ENCODE measurements at regions not wholly inside any gene's neighbourhood (a gene's known extent, or its start where the extent isn't known, plus 50 kb on each side); places are given as distances from the start of the nearest gene placed in this dataset.
A peak's percentile ranks its signal among the peaks of the same experiment; 100 is the strongest.

DNA sequence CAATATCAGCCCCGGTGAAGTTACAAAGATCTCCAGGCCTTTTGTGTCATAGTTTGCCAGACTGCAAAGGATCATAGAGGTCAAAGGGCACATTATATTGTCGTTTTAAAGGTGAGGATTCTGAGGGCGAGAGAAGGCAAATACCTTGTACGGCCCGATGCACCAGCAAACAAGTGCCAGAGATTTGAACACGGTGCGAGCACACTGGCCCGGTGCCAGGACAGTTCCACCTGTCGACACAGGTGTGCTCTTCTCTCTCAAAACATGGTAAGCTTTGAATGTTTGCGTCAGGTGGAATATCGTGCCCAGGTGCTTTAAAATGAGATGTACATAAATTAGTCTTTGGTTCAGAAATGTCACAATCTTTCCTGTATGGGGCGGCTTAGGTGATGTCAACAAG is 776.1 kb upstream of the ID2 start:
- Histone ChIP-seq H2AFZ (ENCODE audit: low read length) (no peak overlapping the region), H3K4me1 (ENCODE audit: control insufficient read depth in 2 of 2, insufficient read depth in 1 of 2, low read depth in 1 of 2, low read length in 2 of 2) (peaks cover 0 to 2% of the 10 kb centered on the region in 2 donors), H3K23ac (ENCODE audit: low read depth, low read length, poor library complexity) (no peak overlapping the region), H3K9me3 (replicated peaks in 1 of 2; ENCODE audit: control insufficient read depth in 2 of 2, insufficient read depth in 1 of 2, low read depth in 1 of 2, low read length in 2 of 2) (no peaks in the 10 kb centered on the region), H2AK5ac (ENCODE audit: low read depth, low read length) (no peak overlapping the region), H3K36me3 (replicated peaks in 1 of 2; ENCODE audit: control insufficient read depth in 2 of 2, insufficient read depth in 2 of 2, low read length in 2 of 2) (no peaks in the 10 kb centered on the region), H3K4me2 (ENCODE audit: insufficient read depth, low read length, poor library complexity, severe bottlenecking) (no peak overlapping the region), H2BK5ac (ENCODE audit: low read length) (no peak overlapping the region), H3K9ac (ENCODE audit: low read depth, low read length, poor library complexity) (no peak overlapping the region), H3K27me3 (ENCODE audit: control insufficient read depth in 3 of 3, insufficient read depth in 3 of 3, low read depth in 1 of 3, low read length in 3 of 3) (no peaks in the 10 kb centered on the region), H3K4me3 (ENCODE audit: low read length in 2 of 2) (no peak overlapping the region), H3K79me1 (ENCODE audit: low read depth, low read length) (no peaks in the 10 kb centered on the region), H2BK12ac (ENCODE audit: low read length) (no peak overlapping the region), H3K14ac (ENCODE audit: low read length) (no peak overlapping the region), H3K18ac (ENCODE audit: low read length) (no peak overlapping the region), H3K27ac (replicated peaks; ENCODE audit: low read length) (no peak overlapping the region), H2BK15ac (ENCODE audit: low read length) (no peak overlapping the region), H4K91ac (ENCODE audit: low read depth, low read length, poor library complexity) (no peak overlapping the region), H2BK120ac (ENCODE audit: low read depth, low read length) (no peak overlapping the region), H4K8ac (ENCODE audit: low read depth, low read length) (no peak overlapping the region), H3K4ac (ENCODE audit: low read length) (no peak overlapping the region)
- WGBS, 2 donors (ENCODE audit: extremely low coverage in 2 of 2, insufficient read length in 2 of 2, insufficient replicate concordance in 1 of 2) = no CpG with 5 or more reads among the region's 12 CpGs
- DNase-seq (ENCODE audit: low spot score) = no peak

- no peak overlapping the region for H2BK120ac ChIP-seq (ENCODE audit: low read depth, low read length)
- H3K23ac ChIP-seq (ENCODE audit: low read depth, low read length, poor library complexity) = no peak overlapping the region
- no CpG with 5 or more reads among the region's 6 CpGs for WGBS, 2 donors (ENCODE audit: extremely low coverage in 2 of 2, insufficient read length in 2 of 2, insufficient replicate concordance in 1 of 2)
Observed at GRCh38 chr2:7906431-7906830, 775.4 kb upstream of the ID2 start.

GRCh38 chr2:7907041-7907440 is 774.8 kb upstream of the ID2 start:
- Histone ChIP-seq H3K36me3 (replicated peaks in 1 of 2; ENCODE audit: control insufficient read depth in 2 of 2, insufficient read depth in 2 of 2, low read length in 2 of 2) (no peaks in the 10 kb centered on the region), H2BK12ac (ENCODE audit: low read length) (peak overlapping the region; percentile 35), H3K4me3 (ENCODE audit: low read length in 2 of 2) (no peak overlapping the region), H4K8ac (ENCODE audit: low read depth, low read length) (no peak overlapping the region), H3K14ac (ENCODE audit: low read length) (no peak overlapping the region), H2BK5ac (ENCODE audit: low read length) (no peak overlapping the region), H3K23ac (ENCODE audit: low read depth, low read length, poor library complexity) (peak overlapping the region; percentile 14), H3K4ac (ENCODE audit: low read length) (no peak overlapping the region), H3K4me1 (ENCODE audit: control insufficient read depth in 2 of 2, insufficient read depth in 1 of 2, low read depth in 1 of 2, low read length in 2 of 2) (peaks cover 0 to 2% of the 10 kb centered on the region in 2 donors), H3K27ac (replicated peaks; ENCODE audit: low read length) (no peak overlapping the region), H2AK5ac (ENCODE audit: low read depth, low read length) (peak overlapping the region; percentile 6), H3K9me3 (replicated peaks in 1 of 2; ENCODE audit: control insufficient read depth in 2 of 2, insufficient read depth in 1 of 2, low read depth in 1 of 2, low read length in 2 of 2) (no peaks in the 10 kb centered on the region), H3K4me2 (ENCODE audit: insufficient read depth, low read length, poor library complexity, severe bottlenecking) (no peak overlapping the region), H3K9ac (ENCODE audit: low read depth, low read length, poor library complexity) (no peak overlapping the region), H4K91ac (ENCODE audit: low read depth, low read length, poor library complexity) (peak overlapping the region; percentile 13), H2BK15ac (ENCODE audit: low read length) (peak overlapping the region; percentile 56), H2AFZ (ENCODE audit: low read length) (no peak overlapping the region), H3K18ac (ENCODE audit: low read length) (peak overlapping the region; percentile 88), H2BK120ac (ENCODE audit: low read depth, low read length) (no peak overlapping the region), H3K79me1 (ENCODE audit: low read depth, low read length) (no peaks in the 10 kb centered on the region), H3K27me3 (ENCODE audit: control insufficient read depth in 3 of 3, insufficient read depth in 3 of 3, low read depth in 1 of 3, low read length in 3 of 3) (no peaks in the 10 kb centered on the region)
- WGBS, 2 donors (ENCODE audit: extremely low coverage in 2 of 2, insufficient read length in 2 of 2, insufficient replicate concordance in 1 of 2) = no CpG with 5 or more reads among the region's 11 CpGs
- no peak for DNase-seq (ENCODE audit: low spot score)

More at GRCh38 chr2:7906431-7906830, 775.4 kb upstream of the ID2 start:
- no peak for DNase-seq (ENCODE audit: low spot score)
- Histone ChIP-seq H3K9ac (ENCODE audit: low read depth, low read length, poor library complexity) (no peak overlapping the region), H3K14ac (ENCODE audit: low read length) (no peak overlapping the region), H4K91ac (ENCODE audit: low read depth, low read length, poor library complexity) (no peak overlapping the region), H3K4me1 (ENCODE audit: control insufficient read depth in 2 of 2, insufficient read depth in 1 of 2, low read depth in 1 of 2, low read length in 2 of 2) (peaks cover 0 to 2% of the 10 kb centered on the region in 2 donors), H2BK15ac (ENCODE audit: low read length) (no peak overlapping the region), H2BK12ac (ENCODE audit: low read length) (no peak overlapping the region), H3K79me1 (ENCODE audit: low read depth, low read length) (no peaks in the 10 kb centered on the region), H3K4me2 (ENCODE audit: insufficient read depth, low read length, poor library complexity, severe bottlenecking) (no peak overlapping the region), H2AK5ac (ENCODE audit: low read depth, low read length) (no peak overlapping the region), H2AFZ (ENCODE audit: low read length) (no peak overlapping the region), H2BK5ac (ENCODE audit: low read length) (no peak overlapping the region), H3K18ac (ENCODE audit: low read length) (no peak overlapping the region), H3K27me3 (ENCODE audit: control insufficient read depth in 3 of 3, insufficient read depth in 3 of 3, low read depth in 1 of 3, low read length in 3 of 3) (no peaks in the 10 kb centered on the region), H4K8ac (ENCODE audit: low read depth, low read length) (no peak overlapping the region), H3K4ac (ENCODE audit: low read length) (no peak overlapping the region), H3K4me3 (ENCODE audit: low read length in 2 of 2) (no peak overlapping the region), H3K36me3 (replicated peaks in 1 of 2; ENCODE audit: control insufficient read depth in 2 of 2, insufficient read depth in 2 of 2, low read length in 2 of 2) (no peaks in the 10 kb centered on the region), H3K27ac (replicated peaks; ENCODE audit: low read length) (no peak overlapping the region), H3K9me3 (replicated peaks in 1 of 2; ENCODE audit: control insufficient read depth in 2 of 2, insufficient read depth in 1 of 2, low read depth in 1 of 2, low read length in 2 of 2) (no peaks in the 10 kb centered on the region)

- H4K8ac ChIP-seq (ENCODE audit: low read depth, low read length) = no peak overlapping the region
- H2BK12ac ChIP-seq (ENCODE audit: low read length) = no peak overlapping the region
- no peak overlapping the region for H3K14ac ChIP-seq (ENCODE audit: low read length)
- no peak overlapping the region for H2AK5ac ChIP-seq (ENCODE audit: low read depth, low read length)
- no peak overlapping the region for H3K27ac ChIP-seq (replicated peaks; ENCODE audit: low read length)
- no peak overlapping the region for H2BK120ac ChIP-seq (ENCODE audit: low read depth, low read length)
- no CpG with 5 or more reads among the region's 3 CpGs for WGBS, 2 donors (ENCODE audit: extremely low coverage in 2 of 2, insufficient read length in 2 of 2, insufficient replicate concordance in 1 of 2)
- no peak overlapping the region for H2BK15ac ChIP-seq (ENCODE audit: low read length)
- no peak for DNase-seq (ENCODE audit: low spot score)
- H3K4ac ChIP-seq (ENCODE audit: low read length) = no peak overlapping the region
- no peaks in the 10 kb centered on the region for H3K79me1 ChIP-seq (ENCODE audit: low read depth, low read length)
- H3K4me3 ChIP-seq (ENCODE audit: low read length in 2 of 2) = no peak overlapping the region
- no peak overlapping the region for H2AFZ ChIP-seq (ENCODE audit: low read length)
- no peak overlapping the region for H3K4me2 ChIP-seq (ENCODE audit: insufficient read depth, low read length, poor library complexity, severe bottlenecking)
- no peak overlapping the region for H4K91ac ChIP-seq (ENCODE audit: low read depth, low read length, poor library complexity)
- no peak overlapping the region for H3K23ac ChIP-seq (ENCODE audit: low read depth, low read length, poor library complexity)
- peaks cover 0 to 2% of the 10 kb centered on the region in 2 donors for H3K4me1 ChIP-seq (ENCODE audit: control insufficient read depth in 2 of 2, insufficient read depth in 1 of 2, low read depth in 1 of 2, low read length in 2 of 2)
- H3K18ac ChIP-seq (ENCODE audit: low read length) = no peak overlapping the region
- H2BK5ac ChIP-seq (ENCODE audit: low read length) = no peak overlapping the region
- H3K36me3 ChIP-seq (replicated peaks in 1 of 2; ENCODE audit: control insufficient read depth in 2 of 2, insufficient read depth in 2 of 2, low read length in 2 of 2) = no peaks in the 10 kb centered on the region
- H3K9ac ChIP-seq (ENCODE audit: low read depth, low read length, poor library complexity) = no peak overlapping the region
- H3K9me3 ChIP-seq (replicated peaks in 1 of 2; ENCODE audit: control insufficient read depth in 2 of 2, insufficient read depth in 1 of 2, low read depth in 1 of 2, low read length in 2 of 2) = peaks cover 0 to 2% of the 10 kb centered on the region in 2 donors
- H3K27me3 ChIP-seq (ENCODE audit: control insufficient read depth in 3 of 3, insufficient read depth in 3 of 3, low read depth in 1 of 3, low read length in 3 of 3) = no peaks in the 10 kb centered on the region
Observed at GRCh38 chr2:7910752-7911151, 771.1 kb upstream of the ID2 start.

Measured in neuronal stem cell (in vitro differentiated cells).